Gastroesophageal sphincter (tissue), 4 donors: ENCODE measurements at regions not wholly inside any gene's neighbourhood (a gene's known extent, or its start where the extent isn't known, plus 50 kb on each side); places are given as distances from the start of the nearest gene placed in this dataset.

ENCODE experiments used
- ATAC-seq: fragments of 150-250 bp; one replicate; pipeline ENCODE4 v1.9.1; 2016; ENCODE audit warnings: mild to moderate bottlenecking, moderate library complexity
- H3K27ac ChIP-seq, 4 donors: fragments of 200-600 bp; sonication (generic) in 3 of 4; 1 replicate in 3 of 4; 2 replicates in 1 of 4; pipeline ENCODE4 v1.5.1; 2016 to 2019
- H3K27me3 ChIP-seq: fragments of 200-600 bp; sonication (generic); one replicate; pipeline ENCODE4 v1.5.1; 2019
- H3K36me3 ChIP-seq, 2 donors: fragments of 200-600 bp; sonication (generic); one replicate each; pipeline ENCODE4 v1.5.1; 2019; ENCODE audit warnings: control low read depth in 1 of 2
- H3K4me1 ChIP-seq, 3 donors: fragments of 200-600 bp; sonication (generic); 1 replicate in 2 of 3; 2 replicates in 1 of 3; pipeline ENCODE4 v1.5.1; 2016 to 2019; ENCODE audit warnings: control low read depth in 2 of 3
- H3K4me3 ChIP-seq, 2 donors: fragments of 200-600 bp; sonication (generic); one replicate each; pipeline ENCODE4 v1.5.1; 2019; ENCODE audit warnings: mild to moderate bottlenecking in 1 of 2, moderate library complexity in 1 of 2
- H3K9me3 ChIP-seq, 3 donors: fragments of 200-600 bp; sonication (generic); one replicate each; pipeline ENCODE4 v1.5.1; 2017 to 2019; ENCODE audit warnings: control low read depth in 2 of 3
- EP300 ChIP-seq: sonication (generic); formaldehyde crosslinking; IDR thresholded peaks from one replicate; pipeline ENCODE4 v1.6.1; 2017; ENCODE audit warnings: antibody characterized with exemption, mild to moderate bottlenecking
- POLR2A ChIP-seq, 2 donors: fragments of 450-650 bp; IDR thresholded peaks; one replicate each; pipeline ENCODE4 v1.6.1; 2017; ENCODE audit warnings: antibody characterized with exemption in 2 of 2, mild to moderate bottlenecking in 2 of 2, moderate library complexity in 1 of 2
- POLR2AphosphoS5 ChIP-seq: sonication (generic); formaldehyde crosslinking; IDR thresholded peaks from one replicate; pipeline ENCODE4 v1.6.1; 2017; ENCODE audit warnings: antibody characterized with exemption
- WGBS, 2 donors: methylation state at CpG; one replicate each; pipeline ENCODE4 v1.1.5; 2018; ENCODE audit warnings: low coverage in 1 of 2; 5-methylcytosine and 5-hydroxymethylcytosine counted together
- TF ChIP-seq, protein P1 (sequence below), 4 experiments: fragments of 200-600 bp in 2 of 4; fragments of 450-650 bp in 2 of 4; sonication (generic) in 1 of 4; IDR thresholded peaks; one replicate each; pipeline ENCODE4 v1.5.1; 2017 to 2019; ENCODE audit warnings: antibody characterized with exemption in 4 of 4, mild to moderate bottlenecking in 2 of 4, moderate library complexity in 2 of 4

GRCh38 chr9:693201-694091 lies 148.1 kb upstream of the DMRT1 start:
- Histone ChIP-seq H3K36me3 (no peaks in the 10 kb centered on the region), H3K27me3 (no peaks in the 10 kb centered on the region), H3K4me1 (peaks cover 31 to 82% (median 33%) of the 10 kb centered on the region in 3 donors), H3K4me3 (peak overlapping the region; percentile 24 to 43), H3K27ac (peak overlapping the region; percentile 90 to 100 (median 93)), H3K9me3 (no peaks in the 10 kb centered on the region)
- TF ChIP-seq POLR2AphosphoS5 (peak; percentile 77), EP300 (peak; percentile 72), POLR2A (IDR thresholded peaks at IDR 0.05) (peak; percentile 38 to 47)
- TF ChIP-seq, protein P1, sequence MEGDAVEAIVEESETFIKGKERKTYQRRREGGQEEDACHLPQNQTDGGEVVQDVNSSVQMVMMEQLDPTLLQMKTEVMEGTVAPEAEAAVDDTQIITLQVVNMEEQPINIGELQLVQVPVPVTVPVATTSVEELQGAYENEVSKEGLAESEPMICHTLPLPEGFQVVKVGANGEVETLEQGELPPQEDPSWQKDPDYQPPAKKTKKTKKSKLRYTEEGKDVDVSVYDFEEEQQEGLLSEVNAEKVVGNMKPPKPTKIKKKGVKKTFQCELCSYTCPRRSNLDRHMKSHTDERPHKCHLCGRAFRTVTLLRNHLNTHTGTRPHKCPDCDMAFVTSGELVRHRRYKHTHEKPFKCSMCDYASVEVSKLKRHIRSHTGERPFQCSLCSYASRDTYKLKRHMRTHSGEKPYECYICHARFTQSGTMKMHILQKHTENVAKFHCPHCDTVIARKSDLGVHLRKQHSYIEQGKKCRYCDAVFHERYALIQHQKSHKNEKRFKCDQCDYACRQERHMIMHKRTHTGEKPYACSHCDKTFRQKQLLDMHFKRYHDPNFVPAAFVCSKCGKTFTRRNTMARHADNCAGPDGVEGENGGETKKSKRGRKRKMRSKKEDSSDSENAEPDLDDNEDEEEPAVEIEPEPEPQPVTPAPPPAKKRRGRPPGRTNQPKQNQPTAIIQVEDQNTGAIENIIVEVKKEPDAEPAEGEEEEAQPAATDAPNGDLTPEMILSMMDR (IDR thresholded peaks at IDR 0.05), result peak in 1 of 4 experiments; percentile 19
- 1 to 4% methylated on average over 5 to 6 of the region's 6 CpGs for WGBS, 2 donors
- peak; percentile 77 for ATAC-seq

- WGBS, 2 donors, result 9 to 10% methylated on average over 1 of the region's 1 CpG
- TF ChIP-seq POLR2A (IDR thresholded peaks at IDR 0.05), result no peak
- TF ChIP-seq, protein P1 (IDR thresholded peaks at IDR 0.05), result no peak
- TF ChIP-seq EP300, result no peak
- TF ChIP-seq POLR2AphosphoS5, result no peak
- Histone ChIP-seq H3K4me1 (peaks cover 31 to 88% (median 36%) of the 10 kb centered on the region in 3 donors), H3K36me3 (no peaks in the 10 kb centered on the region), H3K4me3 (peak overlapping the region; percentile 24 to 43), H3K9me3 (no peaks in the 10 kb centered on the region), H3K27me3 (no peaks in the 10 kb centered on the region), H3K27ac (peak overlapping the region; percentile 90 to 100 (median 93))
- ATAC-seq, result no peak
These were observed 147.4 kb upstream of the DMRT1 start for GRCh38 chr9:694092-694402.

GRCh38 chr9:694403-695154 lies 146.9 kb upstream of the DMRT1 start:
- Histone ChIP-seq H3K27ac (peak overlapping the region; percentile 90 to 100 (median 93)), H3K4me1 (peaks cover 36 to 93% (median 37%) of the 10 kb centered on the region in 3 donors), H3K27me3 (no peaks in the 10 kb centered on the region), H3K9me3 (no peaks in the 10 kb centered on the region), H3K36me3 (no peaks in the 10 kb centered on the region), H3K4me3 (peak overlapping the region; percentile 24 to 43)
- 9 to 22% methylated on average over 3 of the region's 8 CpGs for WGBS, 2 donors
- peak; percentile 57 for ATAC-seq
- TF ChIP-seq POLR2AphosphoS5 (peak; percentile 58), POLR2A (IDR thresholded peaks at IDR 0.05) (peak in 1 of 2 donors; percentile 13), EP300 (no peak)
- TF ChIP-seq, protein P1 (IDR thresholded peaks at IDR 0.05), result no peak

DNA sequence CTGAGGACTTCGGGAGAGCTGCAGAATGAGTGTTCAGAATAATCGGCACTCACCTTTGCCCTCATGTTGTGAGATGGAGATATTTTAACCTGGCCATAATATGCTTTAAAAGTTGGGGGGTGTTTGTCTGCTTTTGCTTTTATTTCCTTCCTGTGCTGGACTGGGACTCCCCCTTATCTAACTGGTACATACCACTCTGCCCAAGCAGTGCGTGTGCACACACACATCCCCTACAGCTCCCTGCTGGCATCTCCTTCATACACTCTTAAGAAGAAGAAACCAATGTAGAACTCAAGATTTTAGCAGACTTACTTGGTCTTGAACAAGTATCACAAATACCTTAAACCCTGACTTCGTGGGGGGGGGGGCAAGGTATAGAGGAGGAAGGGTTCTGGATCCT lies 146.2 kb upstream of the DMRT1 start:
- WGBS, 2 donors, result 8 to 50% methylated on average over 2 to 4 of the region's 4 CpGs
- no peaks in the 10 kb centered on the region for H3K27me3 ChIP-seq
- no peaks in the 10 kb centered on the region for H3K36me3 ChIP-seq
- no peaks in the 10 kb centered on the region for H3K9me3 ChIP-seq
- H3K4me1 ChIP-seq, result peaks cover 36 to 98% (median 37%) of the 10 kb centered on the region in 3 donors
- peak overlapping the region; percentile 90 to 100 (median 93) for H3K27ac ChIP-seq
- no peak for TF ChIP-seq POLR2A (IDR thresholded peaks at IDR 0.05)
- TF ChIP-seq POLR2AphosphoS5, result no peak
- TF ChIP-seq, protein P1 (IDR thresholded peaks at IDR 0.05), result no peak
- no peak for TF ChIP-seq EP300
- H3K4me3 ChIP-seq, result peak overlapping the region; percentile 24 to 43
- no peak for ATAC-seq
